Cardiac fibroblast (primary cell): ENCODE measurements at regions not wholly inside any gene's neighbourhood (a gene's known extent, or its start where the extent isn't known, plus 50 kb on each side); places are given as distances from the start of the nearest gene placed in this dataset.
A peak's percentile ranks its signal among the peaks of the same experiment; 100 is the strongest.
"Not testable (repeated sequence)": the region's sequence is repeated elsewhere in the genome, so short reads cannot be mapped to it uniquely, and the experiment has no call there.

Experiments used
- DNase-seq, 2 donors: peaks; one replicate each; pipeline versions ENCODE4 v3.0.0 to v3.0.0-alpha.2; 2010; ENCODE audit warnings: low read depth in 2 of 2
- H3K4me3 ChIP-seq, 2 donors: replicated peaks in 1 of 2; 1 replicate in 1 of 2; 2 replicates in 1 of 2; pipeline ENCODE4 v1.5.1; 2011; ENCODE audit warnings: low read depth in 2 of 2, low read length in 2 of 2, mild to moderate bottlenecking in 2 of 2, moderate library complexity in 1 of 2
- TF ChIP-seq, protein P1 (sequence below): IDR thresholded peaks from one replicate; pipeline ENCODE4 v1.5.1; 2011; ENCODE audit warnings: low read depth, mild to moderate bottlenecking, low read length, inconsistent platforms

GRCh38 chr21:28696844-28697410, 295.8 kb downstream of the LTN1 start:
- no peak overlapping the region for H3K4me3 ChIP-seq
- TF ChIP-seq, protein P1, sequence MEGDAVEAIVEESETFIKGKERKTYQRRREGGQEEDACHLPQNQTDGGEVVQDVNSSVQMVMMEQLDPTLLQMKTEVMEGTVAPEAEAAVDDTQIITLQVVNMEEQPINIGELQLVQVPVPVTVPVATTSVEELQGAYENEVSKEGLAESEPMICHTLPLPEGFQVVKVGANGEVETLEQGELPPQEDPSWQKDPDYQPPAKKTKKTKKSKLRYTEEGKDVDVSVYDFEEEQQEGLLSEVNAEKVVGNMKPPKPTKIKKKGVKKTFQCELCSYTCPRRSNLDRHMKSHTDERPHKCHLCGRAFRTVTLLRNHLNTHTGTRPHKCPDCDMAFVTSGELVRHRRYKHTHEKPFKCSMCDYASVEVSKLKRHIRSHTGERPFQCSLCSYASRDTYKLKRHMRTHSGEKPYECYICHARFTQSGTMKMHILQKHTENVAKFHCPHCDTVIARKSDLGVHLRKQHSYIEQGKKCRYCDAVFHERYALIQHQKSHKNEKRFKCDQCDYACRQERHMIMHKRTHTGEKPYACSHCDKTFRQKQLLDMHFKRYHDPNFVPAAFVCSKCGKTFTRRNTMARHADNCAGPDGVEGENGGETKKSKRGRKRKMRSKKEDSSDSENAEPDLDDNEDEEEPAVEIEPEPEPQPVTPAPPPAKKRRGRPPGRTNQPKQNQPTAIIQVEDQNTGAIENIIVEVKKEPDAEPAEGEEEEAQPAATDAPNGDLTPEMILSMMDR = no peak
- DNase-seq = no peak

DNA sequence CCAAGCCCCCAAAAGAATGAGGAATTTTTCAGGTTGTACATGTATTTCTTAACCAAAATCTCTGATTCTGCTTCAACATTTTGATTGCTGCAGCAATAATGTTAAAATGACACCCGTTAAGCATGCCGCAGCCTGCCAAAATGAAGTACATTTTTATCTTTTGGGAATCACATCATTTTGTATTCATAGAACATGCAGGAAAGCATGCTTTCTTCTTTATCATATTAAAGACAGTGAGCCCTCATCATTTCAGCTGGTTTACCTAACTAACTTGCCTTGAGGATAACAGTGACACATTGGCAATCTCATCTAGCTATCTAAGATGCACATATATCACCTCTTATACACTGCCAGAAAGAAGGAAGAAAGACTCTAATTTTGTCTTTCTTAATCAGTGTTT, 299.2 kb downstream of the LTN1 start:
- DNase-seq = no peak
- TF ChIP-seq, protein P1 = no peak
- H3K4me3 ChIP-seq = no peak overlapping the region

- DNase-seq = no peak
- H3K4me3 ChIP-seq = no peak overlapping the region
- TF ChIP-seq, protein P1 = no peak
Measured at GRCh38 chr21:28690196-28690595, 302.5 kb downstream of the LTN1 start.

DNA sequence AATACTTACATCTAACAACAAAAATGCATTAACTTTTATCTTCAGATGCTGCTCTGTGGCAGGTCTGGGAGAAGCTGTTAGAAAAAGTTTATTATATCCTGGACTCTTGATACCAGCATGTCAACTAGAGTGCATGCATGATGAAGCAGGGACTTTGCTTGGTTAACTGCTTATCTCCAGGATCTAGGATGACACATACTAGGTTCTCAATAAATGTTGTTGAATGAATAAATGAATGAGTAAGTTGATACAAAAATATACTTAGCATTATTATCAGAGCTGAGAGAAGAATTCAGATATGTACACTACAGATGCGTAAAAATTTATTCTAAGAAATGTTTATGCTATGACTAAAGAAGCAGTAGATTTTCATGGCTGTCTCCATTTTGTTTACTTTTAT, 304.3 kb downstream of the LTN1 start:
- TF ChIP-seq, protein P1 = no peak
- peak in 1 of 2 donors; percentile 5 for DNase-seq

DNA sequence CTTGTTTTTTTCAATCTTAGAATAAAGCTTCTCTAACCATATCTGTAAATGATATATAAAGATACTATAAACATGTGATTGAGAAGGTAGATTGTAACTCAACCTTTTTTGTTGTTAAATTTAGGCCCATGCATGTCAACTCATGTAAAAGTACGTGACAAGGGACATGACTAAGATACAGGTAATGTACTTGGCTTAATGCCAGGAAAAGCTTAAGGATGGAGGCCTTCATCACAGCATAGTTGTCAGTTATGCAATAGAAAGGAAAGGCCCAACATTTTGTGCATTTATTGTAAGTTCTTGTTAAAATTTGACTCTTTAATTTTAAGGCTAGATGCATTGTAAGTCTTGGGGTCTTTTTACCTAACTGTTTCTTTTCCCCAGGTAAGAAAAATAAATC, 305.1 kb downstream of the LTN1 start:
- TF ChIP-seq, protein P1 = no peak
- H3K4me3 ChIP-seq = no peak overlapping the region
- DNase-seq = peak in 1 of 2 donors; percentile 46

More for the DNA sequence above, 304.3 kb downstream of the LTN1 start:
- no peak overlapping the region for H3K4me3 ChIP-seq

DNA sequence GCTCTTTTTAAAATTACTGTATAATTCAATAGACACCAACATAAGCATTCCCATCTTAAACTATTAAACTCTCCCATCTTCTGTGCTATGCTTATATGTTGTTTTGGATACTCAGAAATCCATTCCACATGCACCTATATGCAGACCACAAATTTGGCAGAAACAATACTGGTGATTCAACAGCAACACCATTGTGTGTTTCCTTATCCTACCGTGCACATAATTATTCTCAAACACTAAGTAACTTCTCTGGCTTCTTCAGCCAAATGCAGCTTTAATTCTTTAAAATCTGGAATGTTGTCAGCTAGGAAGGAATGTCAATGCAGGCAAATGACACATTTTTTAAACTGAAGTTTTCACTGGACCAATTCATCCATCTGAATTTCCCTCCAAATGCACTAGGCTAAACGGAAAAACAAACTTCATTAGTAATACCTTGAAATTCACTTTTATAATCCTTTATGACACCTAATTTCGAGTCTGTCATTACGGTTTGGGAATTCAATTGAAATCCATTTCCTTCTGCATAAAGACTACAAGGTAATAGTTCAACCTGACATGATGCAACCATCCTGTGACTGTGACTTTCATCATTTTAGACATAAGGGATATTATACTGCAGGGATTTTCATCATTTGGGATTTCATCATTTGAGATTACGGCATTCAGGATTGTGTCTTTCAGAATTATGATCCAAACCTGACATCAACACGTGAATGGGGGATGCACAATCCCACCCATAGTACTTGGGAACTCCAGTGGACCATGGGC, 308.5 kb downstream of the LTN1 start:
- TF ChIP-seq, protein P1 = no peak
- peak in 1 of 2 donors; percentile 27 for DNase-seq
- H3K4me3 ChIP-seq = no peak overlapping the region

DNA sequence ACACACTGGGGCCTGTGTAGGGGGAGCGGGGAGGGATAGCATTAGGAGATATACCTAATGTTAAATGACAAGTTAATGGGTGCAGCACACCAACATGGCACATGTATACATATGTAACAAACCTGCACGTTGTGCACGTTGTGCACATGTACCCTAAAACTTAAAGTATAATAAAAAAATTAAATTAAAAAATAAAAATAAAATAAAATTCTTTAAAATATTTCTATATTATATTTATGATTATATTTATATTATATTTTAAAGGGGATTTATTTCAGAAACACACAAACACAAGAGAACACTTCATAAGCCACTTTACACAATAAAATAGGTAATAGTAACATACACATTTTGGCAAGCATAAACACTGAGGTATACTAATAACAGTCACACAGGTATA, 309.8 kb downstream of the LTN1 start:
- DNase-seq = not testable (repeated sequence)

DNA sequence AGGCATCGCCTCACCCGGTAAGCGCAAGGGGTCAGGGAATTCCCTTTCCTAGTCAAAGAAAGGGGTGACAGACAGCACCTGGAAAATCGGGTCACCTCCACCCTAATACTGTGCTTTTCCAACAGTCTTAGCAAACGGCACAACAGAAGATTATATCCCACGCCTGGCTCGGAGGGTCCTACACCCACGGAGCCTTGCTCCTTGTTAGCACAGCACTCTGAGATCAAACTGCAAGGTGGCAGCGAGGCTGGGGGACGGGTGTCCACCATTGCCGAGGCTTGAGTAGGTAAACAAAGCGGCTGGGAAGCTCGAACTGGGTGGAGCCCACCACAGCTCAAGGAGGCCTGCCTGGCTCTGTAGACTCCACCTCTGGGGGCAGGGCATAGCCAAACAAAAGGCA, 315.6 kb downstream of the LTN1 start:
- not testable (repeated sequence) for H3K4me3 ChIP-seq, DNase-seq

More for the DNA sequence above, 309.8 kb downstream of the LTN1 start:
- H3K4me3 ChIP-seq = not testable (repeated sequence)
